Esophagus squamous epithelium (tissue), 4 donors: ENCODE measurements at regions not wholly inside any gene's neighbourhood (a gene's known extent, or its start where the extent isn't known, plus 50 kb on each side); places are given as distances from the start of the nearest gene placed in this dataset.

Experiments used
- CTCF ChIP-seq, 6 experiments: fragments of 450-650 bp in 4 of 6; fragments of 200-600 bp in 2 of 6; sonication (generic) in 2 of 6; IDR thresholded peaks; one replicate each; pipeline ENCODE4 v1.5.1; 2016 to 2019; ENCODE audit warnings: antibody characterized with exemption in 6 of 6, mild to moderate bottlenecking in 4 of 6, moderate library complexity in 4 of 6
- POLR2A ChIP-seq, 4 donors: fragments of 450-650 bp; IDR thresholded peaks; one replicate each; pipeline ENCODE4 v1.6.1; 2017; ENCODE audit warnings: antibody characterized with exemption in 4 of 4, mild to moderate bottlenecking in 4 of 4, moderate library complexity in 3 of 4

- TF ChIP-seq CTCF (IDR thresholded peaks at IDR 0.05) (no peak), POLR2A (IDR thresholded peaks at IDR 0.05) (no peak)
Measured at GRCh38 chr13:23986619-23987018, 89.3 kb upstream of the C1QTNF9B start.
